Activated naive CD8-positive, alpha-beta T cell treated with anti-CD3 and anti-CD28 coated beads, Interleukin-2, amount 50 U/mL, for 24 hours (primary cell): ENCODE measurements at regions not wholly inside any gene's neighbourhood (a gene's known extent, or its start where the extent isn't known, plus 50 kb on each side); places are given as distances from the start of the nearest gene placed in this dataset.

Source experiments
- ATAC-seq: fragments of 150-1000 bp; cut with Tn5 transposase; one replicate; pipeline ENCODE4 v1.10.0; 2021
- DNase-seq: peaks from one replicate; pipeline ENCODE4 v3.0.0; 2021
- H3K27ac Mint-ChIP-seq: one replicate; pipeline ENCODE4 v1.8.0; 2021; ENCODE audit warnings: mild to moderate bottlenecking, mixed read lengths
- H3K27me3 Mint-ChIP-seq: one replicate; pipeline ENCODE4 v1.8.0; 2021; ENCODE audit warnings: mixed read lengths
- H3K36me3 Mint-ChIP-seq: one replicate; pipeline ENCODE4 v1.8.0; 2021; ENCODE audit warnings: low read depth, mixed read lengths
- H3K4me1 Mint-ChIP-seq: one replicate; pipeline ENCODE4 v1.8.0; 2021; ENCODE audit warnings: mixed read lengths
- H3K4me3 Mint-ChIP-seq: one replicate; pipeline ENCODE4 v1.8.0; 2021; ENCODE audit warnings: mild to moderate bottlenecking, moderate library complexity, mixed read lengths
- H3K9me3 Mint-ChIP-seq: one replicate; pipeline ENCODE4 v1.8.0; 2021; ENCODE audit warnings: mixed read lengths

GRCh38 chr13:57948884-57949283 is 317.3 kb downstream of the PCDH17 start:
- H3K9me3 Mint-ChIP-seq = peaks cover 26% of the 10 kb centered on the region
- H3K27me3 Mint-ChIP-seq = no peaks in the 10 kb centered on the region
- no peak for ATAC-seq
- no peak for DNase-seq
- no peak overlapping the region for H3K4me3 Mint-ChIP-seq
- no peaks in the 10 kb centered on the region for H3K4me1 Mint-ChIP-seq
- H3K36me3 Mint-ChIP-seq = no peaks in the 10 kb centered on the region
- no peak overlapping the region for H3K27ac Mint-ChIP-seq

DNA sequence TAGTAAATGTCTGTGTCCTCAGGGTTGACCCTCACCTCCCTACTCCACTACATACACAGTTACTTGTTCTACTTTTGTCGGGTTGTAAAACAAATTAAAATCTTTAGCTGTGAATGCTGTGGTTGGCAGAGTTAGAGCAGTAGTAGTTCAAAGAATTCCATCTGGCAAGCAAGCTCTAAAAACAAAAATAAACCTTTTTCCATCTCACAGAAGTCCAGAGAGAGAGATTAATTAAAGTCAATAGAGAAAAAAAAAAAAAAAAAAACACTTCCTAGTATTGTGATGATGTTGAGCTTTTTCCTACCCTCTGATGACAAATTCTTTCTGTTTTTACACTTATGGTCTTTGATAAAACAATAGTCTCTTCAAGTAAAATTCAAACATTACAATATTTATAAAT is 338.4 kb downstream of the PCDH17 start:
- peaks cover 27% of the 10 kb centered on the region for H3K9me3 Mint-ChIP-seq
- ATAC-seq = no peak
- H3K27me3 Mint-ChIP-seq = no peaks in the 10 kb centered on the region
- no peaks in the 10 kb centered on the region for H3K36me3 Mint-ChIP-seq
- H3K4me3 Mint-ChIP-seq = no peak overlapping the region
- no peak overlapping the region for H3K27ac Mint-ChIP-seq
- no peaks in the 10 kb centered on the region for H3K4me1 Mint-ChIP-seq
- no peak for DNase-seq

DNA sequence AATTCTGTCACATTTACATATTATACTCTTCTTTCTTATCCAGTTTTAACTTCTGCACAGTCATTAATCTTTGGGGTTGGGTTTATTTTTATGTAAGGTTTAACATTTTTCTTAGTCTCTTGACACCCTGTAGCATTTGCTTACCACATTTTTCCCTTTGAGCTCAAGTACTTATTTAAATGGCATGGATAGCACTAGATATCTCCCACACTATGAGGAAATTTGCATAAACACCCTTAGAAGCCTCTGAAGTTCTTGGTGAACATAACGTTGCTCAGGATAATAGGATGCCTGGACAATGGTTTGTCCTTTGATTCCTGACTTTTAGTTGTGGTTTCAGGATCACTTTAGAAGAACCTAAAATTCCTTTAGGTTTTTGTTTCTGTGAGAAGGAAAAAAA is 338.9 kb downstream of the PCDH17 start:
- Mint-ChIP-seq H3K27ac (no peak overlapping the region), H3K27me3 (no peaks in the 10 kb centered on the region), H3K36me3 (no peaks in the 10 kb centered on the region), H3K9me3 (peaks cover 26% of the 10 kb centered on the region), H3K4me1 (no peaks in the 10 kb centered on the region), H3K4me3 (no peak overlapping the region)
- ATAC-seq (no peak), DNase-seq (no peak)

GRCh38 chr13:57982782-57983181 is 351.2 kb downstream of the PCDH17 start:
- DNase-seq (no peak), ATAC-seq (no peak)
- Mint-ChIP-seq H3K36me3 (no peaks in the 10 kb centered on the region), H3K27ac (no peak overlapping the region), H3K4me1 (no peaks in the 10 kb centered on the region), H3K27me3 (no peaks in the 10 kb centered on the region), H3K9me3 (peaks cover 26% of the 10 kb centered on the region), H3K4me3 (no peak overlapping the region)

DNA sequence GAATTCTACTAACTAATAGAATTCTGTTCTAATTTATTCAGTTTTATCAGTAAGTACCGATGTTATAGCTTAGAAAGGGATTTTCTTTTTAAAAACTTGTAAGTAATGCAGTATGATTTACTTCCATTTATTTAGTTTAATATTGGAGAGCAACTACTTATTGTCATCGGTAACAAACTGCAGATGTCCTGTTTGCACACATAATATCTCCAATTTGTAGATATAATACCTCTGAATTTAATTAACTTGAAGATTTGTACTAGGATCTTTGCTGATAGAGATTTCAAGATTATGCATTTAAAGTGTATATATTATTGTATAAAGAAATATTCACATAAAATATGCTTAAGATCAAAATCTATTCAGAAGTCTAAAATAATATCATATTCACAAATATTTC is 356.7 kb downstream of the PCDH17 start:
- ATAC-seq (no peak), DNase-seq (no peak)
- H3K4me3 Mint-ChIP-seq = no peak overlapping the region
- no peaks in the 10 kb centered on the region for H3K4me1 Mint-ChIP-seq
- H3K27me3 Mint-ChIP-seq = no peaks in the 10 kb centered on the region
- no peaks in the 10 kb centered on the region for H3K36me3 Mint-ChIP-seq
- H3K9me3 Mint-ChIP-seq = peaks cover 20% of the 10 kb centered on the region
- H3K27ac Mint-ChIP-seq = no peak overlapping the region

GRCh38 chr13:57991041-57991440 is 359.5 kb downstream of the PCDH17 start:
- Mint-ChIP-seq H3K27ac (no peak overlapping the region), H3K4me1 (no peaks in the 10 kb centered on the region), H3K27me3 (no peaks in the 10 kb centered on the region), H3K9me3 (peaks cover 20% of the 10 kb centered on the region), H3K4me3 (no peak overlapping the region), H3K36me3 (no peaks in the 10 kb centered on the region)
- no peak for DNase-seq
- ATAC-seq = no peak

- no peaks in the 10 kb centered on the region for H3K36me3 Mint-ChIP-seq
- no peak overlapping the region for H3K4me3 Mint-ChIP-seq
- H3K27me3 Mint-ChIP-seq = no peaks in the 10 kb centered on the region
- no peak for ATAC-seq
- peaks cover 15% of the 10 kb centered on the region for H3K9me3 Mint-ChIP-seq
- DNase-seq = no peak
- no peak overlapping the region for H3K27ac Mint-ChIP-seq
- no peaks in the 10 kb centered on the region for H3K4me1 Mint-ChIP-seq
These were observed 360.9 kb downstream of the PCDH17 start for GRCh38 chr13:57992416-57992815.

GRCh38 chr13:57996717-57997116 is 365.2 kb downstream of the PCDH17 start:
- Mint-ChIP-seq H3K4me3 (no peak overlapping the region), H3K4me1 (no peaks in the 10 kb centered on the region), H3K36me3 (no peaks in the 10 kb centered on the region), H3K27me3 (no peaks in the 10 kb centered on the region), H3K27ac (no peak overlapping the region), H3K9me3 (peaks cover 33% of the 10 kb centered on the region)
- no peak for ATAC-seq
- DNase-seq = no peak

DNA sequence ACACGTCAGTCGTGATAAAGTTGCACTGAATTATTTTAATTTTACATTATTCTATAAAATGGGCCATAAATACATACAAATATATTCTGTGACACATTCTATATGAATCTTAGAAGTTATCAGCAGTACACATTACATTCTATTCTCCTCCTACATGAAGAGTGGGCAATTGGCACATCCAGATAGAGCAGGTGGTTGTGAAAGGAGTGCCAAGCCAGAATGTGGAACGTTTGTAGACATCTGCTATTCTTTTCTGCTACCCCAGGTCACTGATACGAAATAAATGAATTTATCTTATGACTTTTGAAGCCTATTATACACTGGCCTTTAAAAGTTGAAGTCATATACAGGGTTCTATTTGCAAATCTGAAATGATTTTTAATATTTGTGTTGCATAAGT is 373.2 kb downstream of the PCDH17 start:
- no peak for DNase-seq
- no peak for ATAC-seq
- Mint-ChIP-seq H3K27ac (no peak overlapping the region), H3K9me3 (peaks cover 13% of the 10 kb centered on the region), H3K4me1 (no peaks in the 10 kb centered on the region), H3K27me3 (no peaks in the 10 kb centered on the region), H3K36me3 (no peaks in the 10 kb centered on the region), H3K4me3 (no peak overlapping the region)

DNA sequence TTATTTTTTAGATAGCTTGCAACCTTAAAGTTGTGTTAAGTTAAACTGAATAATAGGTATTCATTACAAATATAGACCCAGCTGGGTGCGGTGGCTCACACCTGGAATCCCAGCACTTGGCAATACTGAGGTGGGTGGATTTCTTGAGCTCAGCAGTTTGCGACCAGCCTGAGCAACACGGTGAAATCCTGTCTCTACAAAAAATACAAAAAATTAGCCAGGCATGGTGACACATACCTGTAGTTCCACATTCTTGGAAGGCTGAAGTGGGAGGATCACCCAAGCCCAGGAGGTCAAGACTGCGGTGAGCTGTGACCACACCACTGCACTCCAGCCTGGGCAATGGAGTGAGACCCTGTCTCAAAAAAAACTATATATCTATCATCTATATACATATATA is 386.5 kb downstream of the PCDH17 start:
- Mint-ChIP-seq H3K27me3 (no peaks in the 10 kb centered on the region), H3K4me3 (no peak overlapping the region), H3K27ac (no peak overlapping the region), H3K4me1 (no peaks in the 10 kb centered on the region), H3K36me3 (no peaks in the 10 kb centered on the region), H3K9me3 (peaks cover 10% of the 10 kb centered on the region)
- DNase-seq = no peak
- ATAC-seq = no peak

DNA sequence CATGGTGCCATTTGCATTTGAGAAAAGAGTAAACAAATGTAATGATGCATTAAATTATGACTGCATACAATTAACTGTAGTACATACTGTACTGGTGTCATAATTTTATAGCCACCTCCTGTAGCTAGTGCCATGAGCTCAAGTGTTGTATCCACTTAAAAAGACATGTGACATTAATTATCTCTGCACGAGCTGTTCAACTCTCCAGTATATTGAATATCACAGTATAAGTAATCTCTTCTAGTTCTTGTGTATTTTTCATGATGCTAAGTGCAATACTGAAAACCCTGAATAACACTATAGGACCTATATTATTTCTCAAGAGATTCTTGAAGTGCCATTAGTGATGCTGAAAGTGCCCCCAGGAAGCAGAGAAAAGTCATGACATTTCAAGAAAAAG is 387.3 kb downstream of the PCDH17 start:
- Mint-ChIP-seq H3K27ac (no peak overlapping the region), H3K9me3 (peaks cover 11% of the 10 kb centered on the region), H3K4me1 (no peaks in the 10 kb centered on the region), H3K36me3 (no peaks in the 10 kb centered on the region), H3K4me3 (no peak overlapping the region), H3K27me3 (no peaks in the 10 kb centered on the region)
- DNase-seq (no peak), ATAC-seq (no peak)

GRCh38 chr13:58024103-58024502 is 392.6 kb downstream of the PCDH17 start:
- Mint-ChIP-seq H3K4me3 (no peak overlapping the region), H3K36me3 (no peaks in the 10 kb centered on the region), H3K27ac (no peak overlapping the region), H3K27me3 (no peaks in the 10 kb centered on the region), H3K4me1 (no peaks in the 10 kb centered on the region), H3K9me3 (peaks cover 9% of the 10 kb centered on the region)
- no peak for ATAC-seq
- no peak for DNase-seq

- ATAC-seq = no peak
- Mint-ChIP-seq H3K27ac (no peak overlapping the region), H3K36me3 (no peaks in the 10 kb centered on the region), H3K27me3 (no peaks in the 10 kb centered on the region), H3K4me3 (no peak overlapping the region), H3K9me3 (peaks cover 9% of the 10 kb centered on the region), H3K4me1 (no peaks in the 10 kb centered on the region)
- no peak for DNase-seq
These were observed 394.3 kb downstream of the PCDH17 start for GRCh38 chr13:58025821-58026220.

- Mint-ChIP-seq H3K27ac (no peak overlapping the region), H3K36me3 (no peaks in the 10 kb centered on the region), H3K27me3 (no peaks in the 10 kb centered on the region), H3K4me3 (no peak overlapping the region), H3K9me3 (peaks cover 4% of the 10 kb centered on the region), H3K4me1 (no peaks in the 10 kb centered on the region)
- no peak for DNase-seq
- no peak for ATAC-seq
These were observed 401.3 kb downstream of the PCDH17 start for GRCh38 chr13:58032676-58033460.

DNA sequence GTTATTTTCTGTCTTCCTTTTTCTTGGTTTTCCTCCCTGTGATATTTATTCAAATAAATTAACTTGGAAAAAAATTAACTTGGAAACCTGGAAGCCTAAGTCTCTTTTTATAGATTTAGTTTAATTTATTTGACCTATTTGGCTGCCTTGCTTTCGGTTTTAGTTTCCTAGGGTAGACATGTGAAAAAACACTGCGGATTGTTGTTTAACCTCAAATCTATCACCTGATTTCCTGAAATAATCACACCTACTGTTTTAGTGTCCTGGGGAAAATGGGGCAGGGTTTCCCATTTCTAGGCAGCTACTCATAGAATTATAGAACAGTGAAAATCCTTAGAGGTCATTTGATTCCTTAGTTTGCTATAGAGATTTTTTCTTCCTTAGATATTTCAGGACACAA is 412.4 kb downstream of the PCDH17 start:
- H3K9me3 Mint-ChIP-seq = peaks cover 7% of the 10 kb centered on the region
- no peaks in the 10 kb centered on the region for H3K4me1 Mint-ChIP-seq
- H3K4me3 Mint-ChIP-seq = no peak overlapping the region
- no peak for ATAC-seq
- no peaks in the 10 kb centered on the region for H3K36me3 Mint-ChIP-seq
- no peak for DNase-seq
- no peak overlapping the region for H3K27ac Mint-ChIP-seq
- no peaks in the 10 kb centered on the region for H3K27me3 Mint-ChIP-seq

DNA sequence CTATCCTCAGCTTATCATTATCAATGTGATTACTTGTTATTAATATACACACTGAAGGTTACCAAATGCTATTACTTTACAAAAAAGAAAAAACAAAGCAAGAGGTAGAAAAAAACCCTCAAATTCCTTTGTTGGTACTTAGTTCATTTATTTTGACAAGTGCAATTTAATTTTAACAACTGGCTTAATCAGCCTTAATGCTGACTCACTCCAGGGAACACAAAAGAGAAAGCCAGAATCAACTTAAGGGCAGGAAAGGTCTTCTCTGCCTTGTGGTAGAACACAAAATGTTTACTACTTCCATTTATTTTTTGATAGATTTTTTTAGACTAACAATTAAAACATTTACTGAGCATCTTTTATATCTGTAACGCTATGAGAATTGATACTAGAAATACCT is 417.1 kb downstream of the PCDH17 start:
- no peaks in the 10 kb centered on the region for H3K27me3 Mint-ChIP-seq
- DNase-seq = no peak
- H3K36me3 Mint-ChIP-seq = no peaks in the 10 kb centered on the region
- no peaks in the 10 kb centered on the region for H3K4me1 Mint-ChIP-seq
- H3K4me3 Mint-ChIP-seq = no peak overlapping the region
- H3K9me3 Mint-ChIP-seq = peaks cover 12% of the 10 kb centered on the region
- ATAC-seq = no peak
- H3K27ac Mint-ChIP-seq = no peak overlapping the region
